PFSK-1 (cell line): ENCODE measurements at regions not wholly inside any gene's neighbourhood (a gene's known extent, or its start where the extent isn't known, plus 50 kb on each side); places are given as distances from the start of the nearest gene placed in this dataset.

Experiments
- FOXP2 ChIP-seq: optimal IDR thresholded peaks from 2 replicates; pipeline ENCODE3; 2011; ENCODE audit warnings: borderline replicate concordance, control low read depth, inconsistent platforms; ENCODE audit not compliant: insufficient read depth; ENCODE audit errors: extremely low read length, extremely low read depth
- POLR2AphosphoS5 ChIP-seq: IDR thresholded peaks from 2 replicates; pipeline ENCODE4 v1.6.1; 2012; ENCODE audit warnings: low read depth, mild to moderate bottlenecking, control low read depth, low read length, moderate library complexity
- REST ChIP-seq, 2 experiments: IDR thresholded peaks; 2 replicates each; pipeline versions ENCODE4 v1.6.1 to v1.8.0; 2011 to 2012; ENCODE audit warnings: low read depth in 2 of 2, low read length in 2 of 2, control low read depth in 1 of 2, inconsistent platforms in 1 of 2, mild to moderate bottlenecking in 1 of 2, moderate library complexity in 1 of 2; ENCODE audit not compliant: insufficient read depth in 1 of 2
- SIN3A ChIP-seq: IDR thresholded peaks from 2 replicates; pipeline ENCODE4 v1.6.1; 2012; ENCODE audit warnings: mild to moderate bottlenecking, low read length, moderate library complexity, borderline replicate concordance; ENCODE audit not compliant: insufficient read depth
- TAF1 ChIP-seq: IDR thresholded peaks from 2 replicates; pipeline ENCODE4 v1.6.1; 2012; ENCODE audit warnings: low read length, control low read depth, borderline replicate concordance; ENCODE audit not compliant: insufficient read depth

- no peak for TF ChIP-seq TAF1
- no peak for TF ChIP-seq SIN3A
- TF ChIP-seq REST (IDR thresholded peaks at IDR 0.05; ENCODE audit: insufficient read depth in 1 of 2, low read depth in 2 of 2, low read length in 2 of 2): no peak
- TF ChIP-seq FOXP2: no peak
- TF ChIP-seq POLR2AphosphoS5: no peak
These were observed 726.0 kb upstream of the GJE1 start for GRCh38 chr6:141406761-141407160.

GRCh38 chr6:141403827-141404226, 728.9 kb upstream of the GJE1 start:
- TF ChIP-seq FOXP2 (no peak), REST (IDR thresholded peaks at IDR 0.05; ENCODE audit: insufficient read depth in 1 of 2, low read depth in 2 of 2, low read length in 2 of 2) (no peak), TAF1 (no peak), SIN3A (no peak), POLR2AphosphoS5 (no peak)

- TF ChIP-seq POLR2AphosphoS5 (no peak), SIN3A (no peak), FOXP2 (no peak), REST (IDR thresholded peaks at IDR 0.05; ENCODE audit: insufficient read depth in 1 of 2, low read depth in 2 of 2, low read length in 2 of 2) (no peak), TAF1 (no peak)
These were observed 729.6 kb upstream of the GJE1 start for GRCh38 chr6:141403103-141403502.

- TF ChIP-seq SIN3A (no peak), REST (IDR thresholded peaks at IDR 0.05; ENCODE audit: insufficient read depth in 1 of 2, low read depth in 2 of 2, low read length in 2 of 2) (no peak), TAF1 (no peak), POLR2AphosphoS5 (no peak), FOXP2 (no peak)
These were observed 730.2 kb upstream of the GJE1 start for GRCh38 chr6:141402489-141402888.

GRCh38 chr6:141401851-141402250, 730.9 kb upstream of the GJE1 start:
- TF ChIP-seq POLR2AphosphoS5 (no peak), REST (IDR thresholded peaks at IDR 0.05; ENCODE audit: insufficient read depth in 1 of 2, low read depth in 2 of 2, low read length in 2 of 2) (no peak), FOXP2 (no peak), SIN3A (no peak), TAF1 (no peak)
